ENCODE measurements at regions not wholly inside any gene's neighbourhood (a gene's known extent, or its start where the extent isn't known, plus 50 kb on each side); places are given as distances from the start of the nearest gene placed in this dataset.

GRCh38 chr5:98031496-98031895, 742.0 kb upstream of the RGMB start:
- TF ChIP-seq CTCF (IDR thresholded peaks at IDR 0.05): no peak
- TF ChIP-seq POLR2A (IDR thresholded peaks at IDR 0.05): no peak
